NCI-H146 (cell line): ENCODE measurements at regions not wholly inside any gene's neighbourhood (a gene's known extent, or its start where the extent isn't known, plus 50 kb on each side); places are given as distances from the start of the nearest gene placed in this dataset.

Experiments
- DNase-seq: peaks from one replicate; lab custom pipeline; 2025; lab: John Stamatoyannopoulos, UW

DNA sequence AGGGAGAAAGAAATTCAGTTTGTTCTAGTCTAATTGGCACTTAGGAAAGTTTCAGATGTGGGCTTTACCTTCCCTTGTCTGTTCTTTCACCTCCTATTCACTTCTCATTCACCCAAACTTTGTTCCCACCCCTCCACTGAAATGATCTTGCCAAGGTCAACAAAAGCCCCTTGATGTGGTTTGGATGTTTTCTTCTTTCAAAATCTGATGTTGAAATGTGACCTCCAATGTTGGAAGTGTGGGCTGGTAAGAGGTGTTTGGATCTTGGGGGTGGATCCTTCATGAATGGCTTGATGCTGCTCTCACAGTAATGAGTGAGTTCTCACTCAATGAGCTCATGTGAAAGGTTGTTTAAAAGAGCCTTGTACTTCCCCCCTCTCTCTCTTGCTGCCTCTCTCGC is 379.3 kb downstream of the HHIPL2 start:
- no peak for DNase-seq

DNA sequence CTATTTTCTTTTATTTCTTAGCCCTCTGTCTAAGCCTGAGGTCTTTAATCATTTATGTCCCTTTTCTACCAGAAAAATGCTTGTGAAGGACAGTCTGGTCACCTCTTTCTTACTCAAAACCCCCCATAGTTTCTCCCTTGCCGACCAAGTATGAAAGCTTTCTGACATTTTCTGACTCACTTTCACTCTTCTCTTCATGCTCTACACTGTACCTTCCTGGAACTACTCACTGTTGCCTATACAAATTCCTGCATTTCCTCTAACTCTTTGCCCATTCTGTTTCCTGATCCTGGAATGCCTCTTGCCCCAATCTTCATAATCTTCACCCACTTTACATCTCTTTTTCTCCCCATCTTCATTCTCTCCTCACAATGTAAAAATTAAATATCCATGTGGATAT is 380.0 kb downstream of the HHIPL2 start:
- DNase-seq = no peak

GRCh38 chr1:222167111-222167510 is 380.8 kb downstream of the HHIPL2 start:
- DNase-seq = no peak

DNA sequence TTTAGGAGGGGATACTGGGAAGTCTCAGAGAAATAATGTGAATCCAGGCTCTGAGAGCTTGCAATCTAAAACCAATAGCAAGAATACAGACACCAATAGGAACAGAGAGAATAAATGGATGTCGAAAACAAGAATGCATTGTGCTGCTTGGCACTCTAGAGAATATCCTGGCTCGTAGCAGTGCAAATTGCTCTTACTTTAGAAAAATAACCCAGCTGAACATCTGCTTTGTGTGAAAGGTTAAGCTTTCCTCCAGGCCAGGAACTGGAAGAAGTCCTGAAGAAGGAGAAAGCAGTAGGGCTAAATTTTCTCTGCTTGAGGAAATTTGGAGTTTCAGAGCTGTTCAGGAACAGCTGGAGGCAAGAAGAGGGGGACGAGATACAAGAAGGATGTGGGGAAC is 382.3 kb downstream of the HHIPL2 start:
- no peak for DNase-seq

GRCh38 chr1:222163895-222164294 is 384.0 kb downstream of the HHIPL2 start:
- no peak for DNase-seq

DNA sequence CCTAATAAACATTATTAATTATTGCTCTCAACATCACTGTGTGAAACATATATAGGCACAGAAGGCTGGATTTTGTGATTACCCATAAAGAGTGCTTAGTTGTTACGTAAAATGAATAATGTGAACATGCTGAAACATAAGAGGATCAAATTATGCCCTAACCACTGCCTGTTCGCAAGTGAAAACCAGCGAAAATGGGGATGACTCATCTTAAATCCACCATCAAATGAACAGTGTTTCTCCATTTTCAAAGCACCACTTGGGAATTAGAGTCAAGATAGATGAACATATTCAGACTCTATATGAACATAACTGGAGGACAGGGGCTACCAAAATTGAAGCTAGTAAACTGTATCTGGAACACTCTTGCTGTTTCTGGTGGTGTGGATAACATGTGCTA is 386.2 kb downstream of the HHIPL2 start:
- no peak for DNase-seq

DNA sequence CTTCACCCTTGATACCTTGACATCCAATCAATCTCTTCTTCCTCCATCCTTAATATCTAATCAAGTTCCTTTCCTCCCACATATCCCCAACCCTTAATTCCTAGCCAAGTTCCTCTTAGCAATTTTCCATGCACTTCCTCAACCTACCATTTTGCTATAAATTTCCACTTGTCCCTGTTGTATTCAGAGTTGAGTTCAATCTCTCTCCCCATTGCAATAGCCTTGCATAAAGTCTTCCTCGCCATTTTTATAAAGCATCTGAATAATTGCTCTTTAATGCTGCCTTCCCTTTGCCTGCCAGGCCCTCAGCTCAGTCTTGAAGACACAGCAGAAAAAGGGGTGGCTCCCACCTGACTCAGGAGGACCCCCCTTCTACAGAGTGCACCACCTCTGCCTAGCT is 390.3 kb downstream of the HHIPL2 start:
- no peak for DNase-seq

DNA sequence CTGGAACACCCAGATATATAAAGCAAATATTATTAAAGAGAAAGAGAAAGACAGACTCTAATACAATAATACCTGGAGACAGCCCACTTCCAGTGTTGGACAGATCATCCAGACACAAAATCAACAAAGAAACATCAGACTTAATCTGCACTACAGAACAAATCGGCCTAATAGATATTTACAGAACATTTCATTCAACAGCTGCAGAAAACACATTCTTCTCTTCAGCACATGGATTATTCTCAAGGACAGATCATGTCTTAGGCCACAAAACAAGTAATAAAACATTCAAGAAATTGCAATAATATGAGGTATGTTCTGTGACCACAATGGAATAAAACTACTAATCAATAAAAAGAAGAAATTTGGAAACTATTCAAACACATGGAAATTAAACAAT is 398.3 kb upstream of the DUSP10 start:
- no peak for DNase-seq

DNA sequence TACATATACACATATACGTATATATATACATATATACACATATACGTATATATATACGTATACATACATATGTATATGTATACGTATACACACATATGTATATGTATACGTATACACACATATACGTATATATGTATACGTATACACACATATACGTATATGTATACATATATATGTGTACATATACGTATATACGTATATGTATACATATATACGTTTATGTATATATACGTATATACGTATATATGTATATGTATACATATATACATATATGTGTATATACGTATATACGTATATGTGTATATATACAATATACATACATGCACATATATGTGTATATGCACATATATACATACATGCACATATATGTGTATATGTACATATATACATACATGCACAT is 396.2 kb upstream of the DUSP10 start:
- DNase-seq = no peak

- no peak for DNase-seq
Measured at GRCh38 chr1:222136869-222137268, 395.0 kb upstream of the DUSP10 start.

DNA sequence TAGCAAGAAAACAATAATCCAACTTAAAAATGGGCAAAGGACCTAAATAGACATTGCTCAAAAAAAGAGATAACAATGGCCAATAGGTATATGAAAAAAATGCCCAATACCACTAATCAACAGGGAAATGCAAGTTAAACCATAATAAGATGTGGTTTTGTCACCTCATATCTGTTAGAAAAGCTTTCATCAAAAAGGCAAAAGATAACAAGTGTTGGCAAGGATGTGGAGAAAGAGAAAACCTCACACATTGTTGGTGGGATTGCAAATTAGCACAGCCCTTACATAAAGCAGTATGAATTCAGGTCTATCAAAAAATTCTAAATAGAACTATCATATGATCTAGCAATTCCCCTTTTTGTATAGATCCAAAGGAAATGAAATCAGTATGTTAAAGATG is 387.2 kb upstream of the DUSP10 start:
- DNase-seq = no peak

DNA sequence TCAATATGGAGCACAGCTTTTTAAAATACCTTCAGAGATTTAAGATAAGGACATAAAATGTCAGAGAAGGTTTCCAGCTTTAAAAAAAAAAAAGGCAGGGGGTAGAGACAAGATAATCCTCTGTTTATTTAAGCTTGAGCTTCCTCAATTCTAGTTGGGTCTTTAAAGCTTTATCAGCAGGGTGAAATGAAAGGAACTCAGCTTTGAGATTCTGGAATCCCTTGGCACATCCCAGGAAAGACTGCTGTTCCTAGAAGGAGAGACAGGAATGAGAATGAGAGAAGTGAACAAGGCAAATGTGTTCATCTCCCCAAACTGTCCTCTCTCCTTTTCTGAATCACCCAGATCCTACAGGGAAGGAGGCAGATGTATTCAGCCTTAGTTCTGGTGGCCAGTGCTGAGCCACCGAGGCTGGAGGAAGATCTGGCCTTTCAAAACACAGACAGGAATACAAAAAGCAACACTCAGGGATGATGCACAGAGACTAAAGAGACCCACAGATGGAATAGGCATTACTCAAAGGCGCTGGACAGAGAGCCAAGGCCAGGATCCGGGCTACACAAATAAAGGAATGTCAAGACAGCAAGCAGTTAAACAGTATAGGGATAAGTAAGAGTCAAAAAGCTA is 385.8 kb upstream of the DUSP10 start:
- no peak for DNase-seq

- DNase-seq = no peak
Measured at GRCh38 chr1:222127096-222127495, 385.2 kb upstream of the DUSP10 start.

DNA sequence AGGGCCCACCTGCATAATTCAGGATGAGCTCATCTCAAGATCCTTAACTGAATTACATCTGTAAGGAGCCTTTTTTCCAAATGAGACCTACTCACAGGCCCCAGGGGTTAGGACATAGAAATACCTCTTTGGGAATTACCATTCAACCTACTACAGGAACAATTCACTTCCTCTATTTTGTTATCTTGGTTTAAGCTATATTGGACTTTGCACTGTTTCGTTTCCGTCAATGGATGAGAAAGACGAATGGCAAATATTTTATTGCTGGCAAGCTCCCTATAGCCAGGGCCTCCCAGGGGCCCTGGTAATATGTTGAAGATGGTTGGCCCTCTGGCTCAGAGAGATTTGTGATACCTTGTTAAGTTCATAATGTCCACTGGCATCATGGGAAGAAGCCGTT is 384.2 kb upstream of the DUSP10 start:
- DNase-seq = no peak

DNA sequence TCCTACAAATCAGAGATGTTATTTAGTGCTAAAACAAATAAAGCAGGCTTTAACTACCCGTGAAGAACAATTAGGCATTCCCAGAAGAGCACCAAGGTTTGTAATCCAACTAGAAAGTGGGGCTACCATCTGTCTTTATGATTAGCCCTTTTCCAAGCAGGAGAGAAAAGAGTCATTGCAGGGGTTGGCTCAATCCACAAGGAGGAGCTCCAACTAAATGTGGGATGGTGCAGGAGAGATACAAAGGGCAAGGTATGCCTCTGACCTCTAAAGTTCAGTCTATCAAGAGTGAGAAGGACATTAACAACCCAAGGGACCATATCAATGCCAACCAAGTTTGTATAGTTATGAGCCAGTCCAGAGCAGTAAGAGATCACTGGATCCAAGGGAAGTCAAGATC is 382.7 kb upstream of the DUSP10 start:
- DNase-seq = no peak

DNA sequence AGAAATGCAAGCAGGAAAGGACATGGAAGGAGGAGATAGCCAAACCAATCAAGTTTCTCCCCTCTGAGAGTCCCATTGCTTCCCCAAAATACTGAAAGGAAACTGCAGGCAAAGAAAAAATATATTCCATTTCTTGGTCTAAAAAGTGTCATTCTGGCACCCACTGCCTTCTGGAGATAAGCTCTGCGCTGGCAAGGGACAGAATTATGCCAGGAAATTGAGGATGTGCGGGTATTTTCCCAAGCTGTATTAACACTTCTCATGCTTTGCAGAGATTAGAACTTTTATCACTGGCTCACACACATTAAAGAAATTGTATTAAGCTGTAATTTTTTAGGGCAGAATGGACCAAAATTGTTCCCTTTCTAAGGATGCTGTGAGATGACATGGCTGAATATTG is 381.2 kb upstream of the DUSP10 start:
- DNase-seq = no peak

GRCh38 chr1:222117809-222118208 is 375.9 kb upstream of the DUSP10 start:
- no peak for DNase-seq

GRCh38 chr1:222114536-222115156 is 372.8 kb upstream of the DUSP10 start:
- no peak for DNase-seq

- DNase-seq = no peak
Measured at GRCh38 chr1:222109836-222110235, 367.9 kb upstream of the DUSP10 start.

- DNase-seq = no peak
Measured at GRCh38 chr1:222107975-222108374, 366.1 kb upstream of the DUSP10 start.

- no peak for DNase-seq
Measured at GRCh38 chr1:222107267-222107666, 365.4 kb upstream of the DUSP10 start.

- no peak for DNase-seq
Measured at GRCh38 chr1:222106377-222106776, 364.5 kb upstream of the DUSP10 start.

- no peak for DNase-seq
Measured at GRCh38 chr1:222105861-222106260, 364.0 kb upstream of the DUSP10 start.

DNA sequence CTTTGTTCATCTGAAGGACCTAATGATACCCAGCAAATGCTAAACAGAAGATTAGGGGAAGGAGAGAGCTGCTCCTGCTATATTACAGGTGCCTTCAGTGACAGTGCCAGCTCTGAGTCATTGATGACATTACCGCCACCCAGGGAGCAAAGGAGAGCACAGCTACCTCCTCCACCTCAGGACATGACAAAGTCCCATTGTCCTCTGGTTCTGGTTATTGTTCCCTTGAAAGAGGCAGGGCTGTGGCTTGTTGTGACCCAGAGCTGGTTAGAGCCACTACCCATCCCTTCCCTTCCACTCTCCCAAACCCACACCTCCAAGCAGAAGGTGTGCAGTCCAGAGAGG is 363.5 kb upstream of the DUSP10 start:
- DNase-seq = peak; percentile 6
